ENCODE measurements at regions not wholly inside any gene's neighbourhood (a gene's known extent, or its start where the extent isn't known, plus 50 kb on each side); places are given as distances from the start of the nearest gene placed in this dataset.
"Not testable (repeated sequence)": the region's sequence is repeated elsewhere in the genome, so short reads cannot be mapped to it uniquely, and the experiment has no call there.

DNA sequence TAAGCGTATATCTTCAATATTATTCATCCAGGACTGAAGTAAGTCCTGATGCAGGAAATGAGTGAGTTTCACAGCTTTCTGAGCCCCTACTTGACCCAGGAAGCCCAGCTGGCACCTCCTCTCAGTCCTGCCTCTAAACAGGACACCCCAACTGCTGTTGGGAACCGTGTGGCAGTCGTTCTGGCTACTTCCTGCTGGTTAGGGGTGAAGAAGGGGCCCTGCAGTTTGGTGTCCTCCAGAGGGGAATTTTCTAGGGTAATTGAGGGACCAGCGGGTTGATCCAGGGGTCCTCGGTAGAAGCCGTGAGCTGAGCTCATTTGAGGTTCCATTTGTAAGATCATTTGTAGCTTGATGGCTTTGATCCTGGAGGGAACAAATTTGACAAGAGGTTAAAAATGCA, 253.2 kb upstream of the MBL2 start:
- FAIRE-seq; DNase-seq (ENCODE audit: low spot score in 2 of 2): not testable (repeated sequence)

- FAIRE-seq: no peak
- DNase-seq (ENCODE audit: low spot score in 2 of 2): no peak
These were observed 252.7 kb upstream of the MBL2 start for GRCh38 chr10:53025172-53025711.

- no peak for FAIRE-seq
- no peak for DNase-seq (ENCODE audit: low spot score in 2 of 2)
These were observed 250.8 kb upstream of the MBL2 start for GRCh38 chr10:53023411-53023810.

DNA sequence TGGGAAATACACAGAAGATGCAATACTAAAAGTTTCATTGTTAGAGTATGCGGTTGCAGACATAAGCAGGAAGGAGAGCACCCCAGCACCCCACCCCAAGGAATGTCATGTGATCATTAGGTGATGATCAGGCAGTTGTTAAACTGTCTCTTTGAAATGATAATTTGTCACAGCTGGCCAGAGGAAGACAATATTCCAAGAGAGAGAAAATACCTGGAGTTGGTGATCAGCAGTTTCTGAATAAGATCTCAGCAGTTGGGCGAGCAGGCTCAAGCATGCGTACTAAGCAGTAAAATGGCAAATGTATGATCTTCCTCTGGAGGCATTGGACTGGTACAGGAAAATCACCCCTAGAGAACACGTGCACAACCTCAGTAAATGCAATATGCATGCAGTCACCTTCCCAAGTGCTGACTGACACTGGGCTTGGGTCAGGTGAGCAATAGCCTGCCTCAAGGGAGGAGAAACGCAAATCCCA, 250.1 kb upstream of the MBL2 start:
- DNase-seq (ENCODE audit: low spot score in 2 of 2): no peak
- FAIRE-seq: no peak

GRCh38 chr10:53013201-53013810, 240.7 kb upstream of the MBL2 start:
- DNase-seq (ENCODE audit: low spot score in 2 of 2): no peak
- FAIRE-seq: no peak

DNA sequence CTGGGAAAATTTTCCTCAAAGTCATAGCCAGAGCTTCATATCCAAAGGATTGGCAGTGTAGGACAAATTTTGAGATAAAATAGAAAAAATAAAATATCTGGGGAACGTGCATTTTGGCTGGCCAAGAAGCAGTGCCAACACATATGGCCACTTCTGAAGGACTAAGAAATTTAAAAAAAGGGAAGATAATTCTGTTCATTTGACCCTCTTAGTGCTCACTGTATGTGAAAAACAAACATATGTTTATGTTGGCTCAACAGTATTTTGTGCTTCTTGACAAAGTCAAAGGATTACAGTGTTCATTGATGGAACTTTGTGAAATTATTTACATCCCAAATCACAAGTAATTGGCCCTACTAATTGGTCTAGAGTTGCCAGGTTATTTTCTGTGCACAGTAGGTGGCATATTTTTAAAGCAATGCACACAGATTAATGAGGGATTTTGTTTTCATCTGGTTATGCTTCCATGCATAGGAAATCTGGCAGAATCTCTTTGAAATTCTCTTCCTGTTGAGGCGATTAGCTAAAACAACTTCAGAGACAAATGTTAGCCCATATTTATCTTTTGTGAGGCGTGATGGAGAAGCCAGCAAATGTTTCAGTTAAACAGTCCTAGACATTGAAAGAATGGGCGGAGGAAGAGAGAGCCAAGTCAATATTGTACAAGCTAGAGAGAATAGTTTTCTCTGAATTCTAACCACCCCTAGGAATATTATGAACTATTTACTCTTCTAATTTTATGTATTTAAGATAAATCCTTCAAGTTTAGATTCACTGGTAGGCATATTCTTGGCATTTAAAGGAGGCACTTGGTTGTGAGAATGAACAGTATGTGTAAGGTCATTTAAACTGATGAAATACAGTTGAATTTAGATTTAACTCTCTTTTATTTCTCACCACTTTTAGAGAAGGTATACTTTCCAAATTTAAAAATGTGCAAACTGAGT, 237.7 kb upstream of the MBL2 start:
- FAIRE-seq: no peak
- no peak for DNase-seq (ENCODE audit: low spot score in 2 of 2)

DNA sequence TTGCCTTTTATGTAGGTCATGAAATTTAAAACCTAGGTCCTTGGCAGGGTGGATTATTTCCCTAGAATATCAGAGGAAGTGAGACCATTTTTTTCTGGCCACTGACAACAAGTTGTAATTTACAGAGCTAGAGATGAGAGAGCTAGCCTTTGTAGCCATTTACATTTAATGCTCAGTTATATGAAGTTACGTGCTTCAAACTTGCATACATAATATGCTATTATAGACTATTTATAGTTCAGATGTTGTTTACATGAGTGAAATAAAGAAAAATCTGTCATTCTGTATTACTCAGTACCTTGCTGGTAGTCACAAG, 234.9 kb upstream of the MBL2 start:
- FAIRE-seq: no peak
- DNase-seq (ENCODE audit: low spot score in 2 of 2): no peak

- no peak for FAIRE-seq
These were observed 234.3 kb upstream of the MBL2 start for GRCh38 chr10:53006663-53007526.

GRCh38 chr10:53005612-53006345, 233.2 kb upstream of the MBL2 start:
- DNase-seq (ENCODE audit: low spot score in 2 of 2) (no peak), FAIRE-seq (no peak)

More at GRCh38 chr10:53006663-53007526, 234.3 kb upstream of the MBL2 start:
- DNase-seq (ENCODE audit: low spot score in 2 of 2): no peak

GRCh38 chr10:53003094-53003493, 230.5 kb upstream of the MBL2 start:
- DNase-seq (ENCODE audit: low spot score in 2 of 2) (no peak), FAIRE-seq (no peak)

- FAIRE-seq (no peak), DNase-seq (ENCODE audit: low spot score in 2 of 2) (no peak)
These were observed 227.1 kb upstream of the MBL2 start for GRCh38 chr10:52999681-53000080.

DNA sequence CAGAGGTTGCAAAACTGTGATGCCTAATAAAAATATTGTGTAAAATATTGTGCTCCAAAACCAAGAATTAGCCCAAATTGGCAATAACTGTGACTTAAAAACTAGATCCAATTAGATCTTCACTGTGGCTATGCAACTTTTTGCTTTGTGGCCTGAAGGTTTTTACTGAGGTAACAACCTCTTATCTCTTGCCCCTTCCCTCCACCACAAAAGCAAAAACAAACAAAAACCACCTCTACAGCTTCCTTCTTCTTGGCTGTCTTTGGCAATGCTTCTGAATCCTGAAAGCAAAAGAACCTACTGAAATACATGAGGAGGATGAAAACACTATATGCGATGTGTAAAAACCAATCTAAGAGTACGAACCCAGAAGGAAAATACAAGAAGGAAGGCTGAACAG, 226.7 kb upstream of the MBL2 start:
- DNase-seq (ENCODE audit: low spot score in 2 of 2) (no peak), FAIRE-seq (no peak)

DNA sequence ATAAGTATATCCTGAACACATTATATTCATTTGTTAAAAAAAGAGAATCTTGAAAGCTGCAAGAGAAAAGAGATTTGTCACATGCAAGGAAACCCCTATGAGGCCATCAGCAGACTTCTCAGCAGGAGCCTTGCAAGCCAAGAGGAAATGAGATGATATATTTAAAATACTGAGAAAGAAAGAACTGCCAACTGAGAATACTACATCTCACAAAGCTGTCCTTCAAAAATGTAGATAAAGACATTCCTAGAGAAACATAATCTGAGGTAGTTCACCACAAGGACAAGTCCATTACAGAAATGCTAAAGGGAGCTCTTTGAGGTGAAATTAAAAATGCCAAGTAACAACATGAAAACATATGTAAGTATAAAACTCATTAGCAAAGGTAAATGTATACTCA, 224.4 kb upstream of the MBL2 start:
- DNase-seq (ENCODE audit: low spot score in 2 of 2) (no peak), FAIRE-seq (no peak)

GRCh38 chr10:52994370-52994769, 221.8 kb upstream of the MBL2 start:
- DNase-seq (ENCODE audit: low spot score in 2 of 2): no peak
- no peak for FAIRE-seq

GRCh38 chr10:52993109-52993508, 220.5 kb upstream of the MBL2 start:
- DNase-seq (ENCODE audit: low spot score in 2 of 2) (no peak), FAIRE-seq (no peak)

DNA sequence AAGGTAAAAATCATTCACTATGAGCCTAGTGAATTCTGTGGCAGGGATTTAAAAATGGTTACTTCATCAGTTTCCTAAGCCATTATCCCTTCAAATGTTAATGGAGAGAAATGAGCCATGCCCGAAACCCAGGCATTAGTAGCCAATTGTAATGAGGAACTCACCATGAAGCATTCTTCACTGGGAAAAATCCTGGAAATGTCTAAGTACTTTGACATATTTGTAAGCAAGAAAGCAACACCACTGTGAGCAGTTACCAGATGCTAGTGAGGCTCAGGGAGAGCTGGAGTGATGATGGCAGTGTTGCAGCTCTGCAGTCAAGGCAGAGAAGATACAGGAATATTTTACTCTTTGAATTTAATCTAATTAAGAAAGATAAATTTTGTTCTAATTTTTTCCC, 220.0 kb upstream of the MBL2 start:
- no peak for DNase-seq (ENCODE audit: low spot score in 2 of 2)
- FAIRE-seq: no peak

DNA sequence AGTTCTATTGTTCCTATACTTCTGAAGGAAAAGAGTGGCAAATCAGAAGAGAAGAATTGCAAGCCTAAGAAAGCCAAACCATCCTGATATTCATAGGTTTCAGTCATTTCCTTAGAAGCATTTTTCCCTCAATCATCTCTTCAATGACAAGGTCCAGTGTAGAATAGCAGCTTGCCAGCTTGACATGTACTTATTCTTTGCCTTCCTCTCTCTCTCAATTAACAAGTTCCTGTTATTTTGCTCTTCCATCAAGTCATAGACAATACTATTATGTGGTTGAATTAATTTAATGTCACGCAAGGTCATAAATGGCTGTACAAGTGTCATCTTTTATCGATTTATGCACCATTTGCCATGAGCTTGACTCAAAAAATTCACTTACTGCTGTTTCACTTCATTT, 216.3 kb upstream of the MBL2 start:
- no peak for FAIRE-seq

GRCh38 chr10:52986125-52986524, 213.5 kb upstream of the MBL2 start:
- FAIRE-seq (no peak), DNase-seq (ENCODE audit: low spot score in 2 of 2) (no peak)

More for the DNA sequence above, 216.3 kb upstream of the MBL2 start:
- no peak for DNase-seq (ENCODE audit: low spot score in 2 of 2)

DNA sequence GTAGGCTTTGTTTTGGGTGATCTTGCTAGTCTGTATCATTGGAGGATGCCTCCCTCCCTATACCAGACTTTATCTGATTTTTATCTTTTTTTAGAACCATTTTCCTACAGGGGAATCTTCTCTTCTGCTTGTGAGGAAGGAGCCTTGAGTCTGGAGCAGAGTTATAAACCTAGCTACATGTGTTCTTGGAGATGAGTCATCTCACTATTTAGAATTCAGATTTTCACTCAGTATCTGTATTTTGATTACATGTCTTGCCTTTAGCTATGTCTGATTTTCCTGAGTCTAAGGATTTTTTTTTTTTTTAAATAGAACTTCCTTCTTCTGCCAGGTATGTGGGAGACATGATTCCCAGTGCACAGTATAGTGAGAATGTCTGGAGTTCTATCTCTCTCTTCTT, 211.6 kb upstream of the MBL2 start:
- DNase-seq (ENCODE audit: low spot score in 2 of 2) (peak in 1 of 2 donors; percentile 8), FAIRE-seq (no peak)

Measured in frontal cortex (tissue), 3 donors.